ENCODE measurements at regions not wholly inside any gene's neighbourhood (a gene's known extent, or its start where the extent isn't known, plus 50 kb on each side); places are given as distances from the start of the nearest gene placed in this dataset.

GRCh38 chr15:39172380-39173281 is 408.2 kb upstream of the THBS1 start:
- peak; percentile 66 to 68 for DNase-seq (ENCODE audit: low read depth in 2 of 2)

DNA sequence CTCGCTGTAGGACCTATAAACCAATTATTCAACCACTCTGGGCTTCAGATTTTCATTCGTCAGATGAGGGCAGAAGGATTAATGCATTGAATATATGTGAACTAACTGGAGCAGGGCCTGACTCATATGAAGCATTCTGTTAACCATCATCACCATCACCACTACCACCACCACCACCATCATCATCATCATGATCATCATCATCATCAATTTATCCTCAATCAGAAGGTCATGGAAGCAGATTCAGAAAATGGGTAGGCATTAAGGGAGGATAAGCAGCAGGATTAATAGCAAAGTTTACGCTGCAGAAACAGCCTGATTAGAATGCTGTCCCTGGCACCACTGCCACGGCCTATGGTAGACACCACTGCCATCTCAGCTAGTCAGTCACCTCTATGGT is 407.5 kb upstream of the THBS1 start:
- DNase-seq (ENCODE audit: low read depth in 2 of 2), result no peak

GRCh38 chr15:39174332-39174731 is 406.5 kb upstream of the THBS1 start:
- no peak for DNase-seq (ENCODE audit: low read depth in 2 of 2)

DNA sequence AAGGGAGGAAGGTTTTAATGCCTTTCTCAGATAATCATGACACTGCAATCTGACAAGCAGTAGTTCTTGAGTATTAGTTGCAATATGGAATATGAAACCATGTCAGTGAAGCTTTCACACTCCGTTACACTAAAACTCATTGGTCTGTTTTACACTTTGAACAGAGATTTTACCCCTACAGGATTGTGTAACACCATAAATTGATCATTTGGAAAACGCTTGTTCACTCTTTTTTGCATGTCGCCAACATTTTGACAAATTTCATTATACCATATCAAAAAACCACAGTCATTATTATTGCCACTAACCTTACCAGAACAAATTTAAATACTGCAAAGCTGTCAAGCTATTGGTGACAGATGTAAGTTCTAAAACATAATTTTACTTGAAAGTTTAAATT is 404.8 kb upstream of the THBS1 start:
- no peak for DNase-seq (ENCODE audit: low read depth in 2 of 2)

DNA sequence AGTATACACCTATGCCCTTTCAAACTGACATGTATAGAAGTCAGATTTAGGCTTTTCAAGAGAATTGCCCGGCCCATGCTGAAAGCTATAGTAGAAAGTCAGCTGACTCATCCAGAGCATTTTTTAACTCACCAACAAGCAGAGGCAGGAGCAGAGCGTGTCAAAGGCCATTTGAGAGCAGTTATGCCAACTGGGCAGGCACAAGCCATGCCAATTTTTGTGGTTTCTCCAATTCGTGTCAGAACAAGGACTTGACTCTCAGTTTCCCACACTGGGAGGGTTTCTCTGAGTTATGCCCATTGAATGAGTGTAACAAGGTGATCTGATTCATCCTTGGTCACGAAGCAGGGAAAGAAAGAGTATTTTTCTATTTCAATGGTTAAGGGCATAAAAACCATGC is 403.3 kb upstream of the THBS1 start:
- no peak for DNase-seq (ENCODE audit: low read depth in 2 of 2)

- DNase-seq (ENCODE audit: low read depth in 2 of 2), result no peak
Observed at GRCh38 chr15:39180030-39180429, 400.8 kb upstream of the THBS1 start.

DNA sequence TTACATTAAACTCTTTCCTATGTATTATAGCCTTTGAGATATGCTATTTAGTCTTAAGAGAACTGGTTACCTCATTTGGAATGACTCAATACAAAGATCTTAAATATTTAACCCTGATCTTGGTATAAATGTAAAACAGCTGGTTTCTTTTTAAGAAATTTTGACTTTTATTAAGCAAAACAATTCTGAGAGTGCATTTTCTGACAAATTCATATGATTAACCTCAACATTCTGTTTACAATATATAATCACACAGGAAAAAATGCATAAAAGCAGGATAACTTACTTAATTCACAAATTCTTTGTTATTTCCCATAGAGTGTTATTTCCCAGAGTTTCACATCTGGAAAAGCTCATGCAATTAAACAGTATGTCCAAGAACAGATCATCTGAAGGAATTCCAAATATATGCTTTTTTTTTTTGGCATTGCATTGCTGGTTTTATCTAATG is 400.4 kb upstream of the THBS1 start:
- DNase-seq (ENCODE audit: low read depth in 2 of 2), result no peak

- DNase-seq (ENCODE audit: low read depth in 2 of 2), result no peak
Observed at GRCh38 chr15:39181056-39181747, 399.7 kb upstream of the THBS1 start.

GRCh38 chr15:39181940-39182339 is 398.9 kb upstream of the THBS1 start:
- DNase-seq (ENCODE audit: low read depth in 2 of 2), result no peak

- no peak for DNase-seq (ENCODE audit: low read depth in 2 of 2)
Observed at GRCh38 chr15:39183164-39183881, 397.6 kb upstream of the THBS1 start.

DNA sequence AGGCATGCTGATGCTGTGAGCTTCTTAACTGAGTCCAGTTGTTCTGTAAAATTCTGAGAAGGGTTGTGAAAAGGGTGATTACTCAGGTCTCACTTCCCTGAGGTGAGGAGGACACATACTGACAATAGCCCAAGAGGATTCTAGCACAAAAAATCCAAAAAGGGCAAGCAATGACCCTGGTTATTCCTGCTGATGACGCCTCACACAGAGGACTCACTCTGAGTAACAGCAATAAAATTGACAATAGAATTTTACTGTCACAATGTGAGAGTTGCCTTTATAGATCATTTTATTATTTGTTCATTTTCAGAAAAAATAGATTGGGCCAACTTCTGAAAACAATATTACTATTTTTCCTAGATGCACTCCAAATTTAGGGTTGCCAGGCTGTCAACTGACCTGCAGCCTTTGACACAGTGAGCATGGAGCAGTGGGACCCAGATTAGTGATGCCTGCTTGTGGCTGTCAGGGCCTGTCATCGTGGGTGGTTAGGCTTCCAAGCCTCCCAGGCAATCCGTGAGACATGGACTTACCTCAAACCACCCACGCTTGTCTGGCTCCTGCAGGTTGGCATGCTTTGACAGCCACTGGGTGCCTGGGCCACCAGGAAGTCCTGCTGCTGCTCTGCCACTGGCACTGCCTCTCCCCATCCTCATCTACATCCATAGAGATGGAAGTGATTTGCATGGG is 396.0 kb upstream of the THBS1 start:
- no peak for DNase-seq (ENCODE audit: low read depth in 2 of 2)

GRCh38 chr15:39188314-39188713 is 392.6 kb upstream of the THBS1 start:
- DNase-seq (ENCODE audit: low read depth in 2 of 2), result no peak

GRCh38 chr15:39188930-39189329 is 391.9 kb upstream of the THBS1 start:
- peak; percentile 69 to 79 for DNase-seq (ENCODE audit: low read depth in 2 of 2)

DNA sequence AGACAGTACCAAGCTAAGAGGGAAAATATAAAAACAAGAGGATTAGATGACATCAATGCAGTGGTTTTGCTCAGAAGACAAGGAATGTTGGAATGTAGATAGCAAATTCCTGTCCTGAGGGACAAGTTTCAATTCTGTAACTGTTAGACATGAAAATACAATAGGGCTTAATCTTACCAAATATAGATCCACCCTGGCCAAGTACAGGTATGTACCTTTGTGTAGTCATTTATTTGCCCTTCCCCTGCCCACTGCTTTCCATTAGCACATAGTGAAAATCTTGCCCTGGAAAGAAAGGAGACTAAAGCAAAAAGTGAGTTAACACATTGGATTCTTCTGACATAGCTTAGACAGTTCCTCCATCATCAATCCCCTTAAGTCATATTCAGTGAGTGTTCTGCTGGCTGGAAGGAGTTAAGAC is 389.0 kb upstream of the THBS1 start:
- DNase-seq (ENCODE audit: low read depth in 2 of 2), result no peak

- no peak for DNase-seq (ENCODE audit: low read depth in 2 of 2)
Observed at GRCh38 chr15:39192351-39192750, 388.5 kb upstream of the THBS1 start.

DNA sequence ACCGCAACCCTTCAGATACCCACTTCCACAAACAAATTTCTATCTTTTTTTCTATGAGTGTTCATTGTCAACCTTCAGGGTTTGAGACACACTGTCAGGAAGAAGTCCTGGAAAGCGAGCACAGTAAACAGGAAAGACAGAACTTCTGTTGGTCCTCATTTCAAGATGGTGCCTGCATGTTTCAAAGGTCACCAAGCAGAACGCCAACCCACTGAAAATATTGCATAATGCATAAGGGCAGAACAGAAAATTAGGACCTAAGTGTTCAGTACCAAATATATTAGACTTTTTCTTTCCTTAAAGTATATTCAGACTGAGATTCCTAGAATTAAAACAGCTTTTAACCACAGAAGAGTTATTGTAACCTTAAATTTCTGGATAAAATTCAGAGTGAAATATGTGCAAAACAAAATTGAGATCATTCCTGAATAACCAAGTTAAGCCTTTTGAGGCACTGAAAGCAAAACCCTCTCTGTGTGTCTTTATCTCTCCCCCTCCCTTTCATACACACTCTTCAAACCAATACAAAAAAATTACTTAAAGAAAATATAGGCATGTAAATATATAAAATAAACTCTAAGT is 387.8 kb upstream of the THBS1 start:
- no peak for DNase-seq (ENCODE audit: low read depth in 2 of 2)

DNA sequence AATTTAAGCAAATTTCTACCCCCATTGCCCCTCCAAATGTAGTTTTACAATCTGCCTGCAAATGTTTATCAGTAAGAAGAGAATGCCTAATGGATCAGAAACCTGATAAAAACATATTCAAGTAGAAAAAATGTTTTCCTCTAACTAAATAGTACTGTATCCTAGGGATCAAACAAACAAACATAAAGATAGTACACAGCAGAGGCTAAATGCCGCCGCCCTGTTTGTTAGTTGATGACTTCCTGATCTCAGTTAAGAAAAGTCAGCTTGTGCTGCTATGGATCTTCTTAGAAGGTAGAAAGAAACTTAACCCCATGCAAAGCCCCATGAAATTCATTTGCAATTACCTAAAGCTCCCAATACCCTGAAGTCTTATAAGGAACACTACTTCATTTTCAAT is 387.3 kb upstream of the THBS1 start:
- peak in 1 of 2 donors; percentile 38 for DNase-seq (ENCODE audit: low read depth in 2 of 2)

DNA sequence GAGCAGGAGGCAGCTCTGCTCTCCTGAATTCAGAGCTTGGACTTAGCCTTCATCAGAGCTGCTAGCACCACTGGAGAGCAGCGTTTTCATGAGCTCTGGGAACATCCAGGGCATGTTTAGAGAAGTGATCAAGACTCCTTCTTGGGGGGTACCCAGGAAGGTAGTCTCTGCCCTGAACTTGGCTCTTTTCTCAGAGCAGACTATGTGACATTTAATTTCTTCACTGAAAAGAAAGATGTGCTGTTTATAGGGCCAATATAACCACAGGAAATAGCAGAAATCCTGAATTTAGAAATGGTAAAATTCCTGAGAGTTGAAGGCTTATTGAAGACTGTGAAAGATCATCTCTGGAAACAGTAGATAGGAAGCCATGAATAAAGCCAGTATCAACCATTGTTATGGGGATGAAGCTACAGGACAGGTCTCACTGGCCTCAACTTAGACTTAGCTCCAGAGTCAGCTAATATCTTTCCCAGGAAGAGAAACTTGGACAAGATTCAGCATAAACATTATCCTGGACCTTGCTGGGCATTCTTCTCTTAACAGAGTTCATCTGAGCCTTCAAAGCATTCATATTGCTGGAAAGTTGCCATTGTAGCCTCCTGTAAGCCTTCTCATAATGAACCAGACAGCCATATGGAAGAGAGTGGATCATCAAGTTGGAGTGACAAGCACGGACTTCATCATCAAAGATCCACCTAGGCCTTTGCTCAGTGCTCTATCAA is 386.6 kb upstream of the THBS1 start:
- DNase-seq (ENCODE audit: low read depth in 2 of 2), result peak; percentile 72 to 80

- DNase-seq (ENCODE audit: low read depth in 2 of 2), result peak; percentile 55 to 78
Observed at GRCh38 chr15:39195961-39196486, 384.9 kb upstream of the THBS1 start.
